ENCODE measurements at regions not wholly inside any gene's neighbourhood (a gene's known extent, or its start where the extent isn't known, plus 50 kb on each side); places are given as distances from the start of the nearest gene placed in this dataset.
A peak's percentile ranks its signal among the peaks of the same experiment; 100 is the strongest.

- no peak for DNase-seq
Measured at GRCh38 chr20:42020316-42020715, 402.1 kb upstream of the CHD6 start.

- DNase-seq, result peak; percentile 40
Measured at GRCh38 chr20:42018979-42019378, 400.8 kb upstream of the CHD6 start.

GRCh38 chr20:42010090-42010489 lies 391.9 kb upstream of the CHD6 start:
- no peak for DNase-seq

- no peak for DNase-seq
Measured at GRCh38 chr20:42007251-42007650, 389.1 kb upstream of the CHD6 start.

GRCh38 chr20:42005211-42005610 lies 387.0 kb upstream of the CHD6 start:
- peak; percentile 1 for DNase-seq

GRCh38 chr20:42003380-42003779 lies 385.2 kb upstream of the CHD6 start:
- DNase-seq, result no peak

- no peak for DNase-seq
Measured at GRCh38 chr20:41998539-41999341, 380.6 kb upstream of the CHD6 start.

GRCh38 chr20:41996951-41997350 lies 378.8 kb upstream of the CHD6 start:
- no peak for DNase-seq

- no peak for DNase-seq
Measured at GRCh38 chr20:41992481-41992880, 374.3 kb upstream of the CHD6 start.

GRCh38 chr20:41991412-41991811 lies 373.2 kb upstream of the CHD6 start:
- no peak for DNase-seq

- peak; percentile 77 for DNase-seq
Measured at GRCh38 chr20:41989935-41990635, 371.9 kb upstream of the CHD6 start.

GRCh38 chr20:41989039-41989679 lies 371.0 kb upstream of the CHD6 start:
- DNase-seq, result no peak

GRCh38 chr20:41984031-41984430 lies 365.9 kb upstream of the CHD6 start:
- DNase-seq, result no peak

GRCh38 chr20:41983159-41983558 lies 365.0 kb upstream of the CHD6 start:
- DNase-seq, result no peak

- no peak for DNase-seq
Measured at GRCh38 chr20:41981746-41982145, 363.6 kb upstream of the CHD6 start.

GRCh38 chr20:41978875-41979274 lies 360.7 kb upstream of the CHD6 start:
- DNase-seq, result no peak

- DNase-seq, result no peak
Measured at GRCh38 chr20:41978246-41978790, 360.1 kb upstream of the CHD6 start.

GRCh38 chr20:41969656-41970055 lies 351.5 kb upstream of the CHD6 start:
- DNase-seq, result peak; percentile 6

GRCh38 chr20:41960166-41960565 lies 342.0 kb upstream of the CHD6 start:
- no peak for DNase-seq

- DNase-seq, result no peak
Measured at GRCh38 chr20:41958391-41958790, 340.2 kb upstream of the CHD6 start.

- DNase-seq, result peak; percentile 48
Measured at GRCh38 chr20:41956338-41957074, 338.3 kb upstream of the CHD6 start.

GRCh38 chr20:41952166-41952565 lies 334.0 kb upstream of the CHD6 start:
- no peak for DNase-seq

- no peak for DNase-seq
Measured at GRCh38 chr20:41951615-41952014, 333.4 kb upstream of the CHD6 start.

Measured in NCI-H69 (cell line).